Astrocyte (in vitro differentiated cells and primary cell): ENCODE measurements at regions not wholly inside any gene's neighbourhood (a gene's known extent, or its start where the extent isn't known, plus 50 kb on each side); places are given as distances from the start of the nearest gene placed in this dataset.

Experiments used
- EZH2 ChIP-seq: IDR thresholded peaks from 2 replicates; pipeline ENCODE4 v1.6.1; 2012; ENCODE audit warnings: mild to moderate bottlenecking, low read length, inconsistent platforms; ENCODE audit not compliant: insufficient read depth
- TF ChIP-seq, protein P1 (sequence below): IDR thresholded peaks from 2 replicates; pipeline ENCODE4 v1.5.1; 2011; ENCODE audit warnings: low read depth, mild to moderate bottlenecking, inconsistent platforms, low read length, moderate library complexity; ENCODE audit not compliant: insufficient read depth

DNA sequence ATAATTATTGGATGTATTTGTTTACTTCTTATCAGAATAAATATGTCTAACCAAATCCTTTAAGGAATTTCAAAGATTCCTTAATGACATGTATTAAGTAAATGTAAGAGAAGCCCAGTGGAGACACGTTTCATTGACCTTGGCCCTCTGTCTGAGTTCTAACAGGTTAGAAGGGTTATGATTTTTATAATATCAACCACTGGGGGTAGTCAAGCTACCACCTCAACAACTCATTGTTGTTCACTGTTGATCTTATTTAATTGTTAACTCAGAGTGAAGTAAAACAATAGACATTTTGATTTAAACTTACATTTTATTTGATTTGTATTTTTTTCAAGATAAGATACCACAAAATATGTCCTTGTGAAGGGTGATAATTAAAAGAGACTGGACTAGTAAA, 499.2 kb upstream of the COX7C start:
- TF ChIP-seq, protein P1, sequence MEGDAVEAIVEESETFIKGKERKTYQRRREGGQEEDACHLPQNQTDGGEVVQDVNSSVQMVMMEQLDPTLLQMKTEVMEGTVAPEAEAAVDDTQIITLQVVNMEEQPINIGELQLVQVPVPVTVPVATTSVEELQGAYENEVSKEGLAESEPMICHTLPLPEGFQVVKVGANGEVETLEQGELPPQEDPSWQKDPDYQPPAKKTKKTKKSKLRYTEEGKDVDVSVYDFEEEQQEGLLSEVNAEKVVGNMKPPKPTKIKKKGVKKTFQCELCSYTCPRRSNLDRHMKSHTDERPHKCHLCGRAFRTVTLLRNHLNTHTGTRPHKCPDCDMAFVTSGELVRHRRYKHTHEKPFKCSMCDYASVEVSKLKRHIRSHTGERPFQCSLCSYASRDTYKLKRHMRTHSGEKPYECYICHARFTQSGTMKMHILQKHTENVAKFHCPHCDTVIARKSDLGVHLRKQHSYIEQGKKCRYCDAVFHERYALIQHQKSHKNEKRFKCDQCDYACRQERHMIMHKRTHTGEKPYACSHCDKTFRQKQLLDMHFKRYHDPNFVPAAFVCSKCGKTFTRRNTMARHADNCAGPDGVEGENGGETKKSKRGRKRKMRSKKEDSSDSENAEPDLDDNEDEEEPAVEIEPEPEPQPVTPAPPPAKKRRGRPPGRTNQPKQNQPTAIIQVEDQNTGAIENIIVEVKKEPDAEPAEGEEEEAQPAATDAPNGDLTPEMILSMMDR: no peak
- no peak for TF ChIP-seq EZH2
